IMR-90 (cell line): ENCODE measurements at regions not wholly inside any gene's neighbourhood (a gene's known extent, or its start where the extent isn't known, plus 50 kb on each side); places are given as distances from the start of the nearest gene placed in this dataset.

ENCODE experiments used
- ATAC-seq: fragments of 200-7000 bp; cut with Tn5 transposase; 2 replicates; pipeline ENCODE4 v1.9.1; 2020; ENCODE audit warnings: low read depth, mild to moderate bottlenecking, moderate library complexity
- BruUV-seq: library from RNA; stranded (reverse); fragments of 400-500 nt; replicated peaks from 2 replicates; lab custom pipeline; 2021; lab: Mats Ljungman, UMichigan
- CTCF ChIA-PET: fragments of 300-600 bp; formaldehyde crosslinking; extraction: SDS; loops from one replicate; lab custom pipeline; 2021; ENCODE audit warnings: antibody characterized with exemption; lab: Yijun Ruan, JAX
- POLR2A ChIA-PET: fragments of 300-600 bp; sonication (Branson Sonifier 250); formaldehyde crosslinking; loops from one replicate; lab custom pipeline; 2022; ENCODE audit warnings: antibody characterized with exemption; ENCODE audit not compliant: unreplicated experiment; lab: Charles Lee
- DNase-seq: peaks from one replicate; pipeline ENCODE4 v3.0.0; 2013
- H2AFZ ChIP-seq: replicated peaks from 2 replicates; pipeline ENCODE3; 2013; ENCODE audit warnings: low read length, mild to moderate bottlenecking; ENCODE audit not compliant: poor library complexity
- H2AK5ac ChIP-seq: 2 replicates; pipeline ENCODE4 v1.6.1; 2013; ENCODE audit warnings: low read depth, low read length, inconsistent platforms
- H2AK9ac ChIP-seq: replicated peaks from 2 replicates; pipeline ENCODE3; 2013; ENCODE audit warnings: mild to moderate bottlenecking, low read depth, low read length, moderate library complexity; ENCODE audit not compliant: poor library complexity
- H2BK120ac ChIP-seq: 2 replicates; pipeline ENCODE4 v1.6.1; 2013; ENCODE audit warnings: low read depth, low read length, inconsistent platforms
- H2BK15ac ChIP-seq: 3 replicates; pipeline ENCODE4 v1.6.1; 2013; ENCODE audit warnings: low read depth, low read length, inconsistent platforms
- H2BK20ac ChIP-seq: 2 replicates; pipeline ENCODE4 v1.6.1; 2013; ENCODE audit warnings: low read depth, mild to moderate bottlenecking, inconsistent platforms, low read length, moderate library complexity
- H2BK5ac ChIP-seq: 2 replicates; pipeline ENCODE4 v1.6.1; 2013; ENCODE audit warnings: mild to moderate bottlenecking, low read depth, low read length, inconsistent platforms; ENCODE audit not compliant: poor library complexity, severe bottlenecking
- H3K14ac ChIP-seq: replicated peaks from 2 replicates; pipeline ENCODE4 v1.6.1; 2013; ENCODE audit warnings: low read depth, low read length, inconsistent platforms
- H3K18ac ChIP-seq: 2 replicates; pipeline ENCODE4 v1.6.1; 2013; ENCODE audit warnings: low read depth, low read length, control low read depth
- H3K23ac ChIP-seq: 2 replicates; pipeline ENCODE4 v1.6.1; 2013; ENCODE audit warnings: low read depth, low read length, inconsistent platforms
- H3K27ac ChIP-seq: 2 replicates; pipeline ENCODE4 v1.5.1; 2013; ENCODE audit warnings: mild to moderate bottlenecking, control low read depth, low read length; ENCODE audit not compliant: insufficient read depth
- H3K27me3 ChIP-seq: 2 replicates; pipeline ENCODE4 v1.6.1; 2013; ENCODE audit warnings: low read length; ENCODE audit not compliant: control insufficient read depth, insufficient read depth
- H3K36me3 ChIP-seq: 2 replicates; pipeline ENCODE4 v1.6.1; 2013; ENCODE audit warnings: low read length, mixed read lengths; ENCODE audit not compliant: control insufficient read depth, insufficient read depth
- H3K4ac ChIP-seq: 2 replicates; pipeline ENCODE4 v1.6.1; 2013; ENCODE audit warnings: low read depth, low read length, inconsistent platforms
- H3K4me1 ChIP-seq: 2 replicates; pipeline ENCODE4 v1.6.1; 2013; ENCODE audit warnings: low read length, mixed read lengths; ENCODE audit not compliant: control insufficient read depth, insufficient read depth
- H3K4me2 ChIP-seq: 2 replicates; pipeline ENCODE4 v1.6.1; 2013; ENCODE audit warnings: low read depth, mild to moderate bottlenecking, control low read depth, low read length, moderate library complexity
- H3K4me3 ChIP-seq: 2 replicates; pipeline ENCODE4 v1.5.1; 2013; ENCODE audit warnings: low read depth, mild to moderate bottlenecking, control low read depth, low read length, moderate library complexity; ENCODE audit not compliant: insufficient read depth
- H3K56ac ChIP-seq: 2 replicates; pipeline ENCODE4 v1.6.1; 2013; ENCODE audit warnings: low read length, inconsistent platforms; ENCODE audit not compliant: insufficient read depth; ENCODE audit errors: extremely low read depth
- H3K79me1 ChIP-seq, 2 experiments: 2 replicates each; pipeline ENCODE4 v1.6.1; 2013; ENCODE audit warnings: low read length in 2 of 2, inconsistent platforms in 1 of 2, low read depth in 1 of 2
- H3K9ac ChIP-seq: 2 replicates; pipeline ENCODE4 v1.6.1; 2013; ENCODE audit warnings: low read depth, low read length, control low read depth
- H3K9me1 ChIP-seq: 2 replicates; pipeline ENCODE4 v1.6.1; 2013; ENCODE audit warnings: low read length, inconsistent platforms; ENCODE audit not compliant: insufficient read depth
- H3K9me3 ChIP-seq: 2 replicates; pipeline ENCODE4 v1.6.1; 2013; ENCODE audit warnings: low read length; ENCODE audit not compliant: control insufficient read depth, insufficient read depth
- H4K20me1 ChIP-seq: 2 replicates; pipeline ENCODE4 v1.6.1; 2013; ENCODE audit warnings: low read length, inconsistent platforms; ENCODE audit not compliant: insufficient read depth
- H4K5ac ChIP-seq: 2 replicates; pipeline ENCODE4 v1.6.1; 2013; ENCODE audit warnings: mild to moderate bottlenecking, low read depth, low read length, control low read depth
- H4K8ac ChIP-seq, 2 experiments: 2 replicates each; pipeline ENCODE4 v1.6.1; 2013; ENCODE audit warnings: low read depth in 2 of 2, low read length in 2 of 2, control low read depth in 1 of 2, inconsistent platforms in 1 of 2
- H4K91ac ChIP-seq: 2 replicates; pipeline ENCODE4 v1.6.1; 2013; ENCODE audit warnings: low read depth, low read length, inconsistent platforms; ENCODE audit not compliant: insufficient read depth
- CHD1 ChIP-seq: IDR thresholded peaks from 2 replicates; pipeline ENCODE4 v1.6.1; 2012; ENCODE audit warnings: low read depth, low read length, improper control_type of control experiment
- FOS ChIP-seq: fragments of 150-350 bp; IDR thresholded peaks from 2 replicates; pipeline ENCODE4 v1.6.1; 2016; ENCODE audit warnings: low read depth, low read length
- MAFK ChIP-seq: IDR thresholded peaks from 2 replicates; pipeline ENCODE4 v1.6.1; 2012; ENCODE audit warnings: low read depth, low read length, improper control_type of control experiment
- MAZ ChIP-seq: IDR thresholded peaks from 2 replicates; pipeline ENCODE4 v1.6.1; 2012; ENCODE audit warnings: low read depth, mild to moderate bottlenecking, low read length, improper control_type of control experiment, moderate library complexity, borderline replicate concordance
- MXI1 ChIP-seq: IDR thresholded peaks from 2 replicates; pipeline ENCODE4 v1.6.1; 2012; ENCODE audit warnings: low read depth, mild to moderate bottlenecking, low read length, moderate library complexity, borderline replicate concordance
- POLR2A ChIP-seq: IDR thresholded peaks from 2 replicates; pipeline ENCODE4 v1.6.1; 2012; ENCODE audit warnings: mild to moderate bottlenecking, low read depth, low read length
- RCOR1 ChIP-seq: IDR thresholded peaks from 2 replicates; pipeline ENCODE4 v1.6.1; 2012; ENCODE audit warnings: mild to moderate bottlenecking, low read length, improper control_type of control experiment; ENCODE audit not compliant: insufficient replicate concordance
- RFX5 ChIP-seq: IDR thresholded peaks from 2 replicates; pipeline ENCODE4 v1.8.0; 2012; ENCODE audit warnings: low read depth, mild to moderate bottlenecking, low read length, moderate library complexity
- SMC3 ChIP-seq: fragments of 150-350 bp; IDR thresholded peaks from 2 replicates; pipeline ENCODE4 v1.6.1; 2016; ENCODE audit warnings: low read depth, mild to moderate bottlenecking, antibody characterized with exemption, low read length, moderate library complexity
- dilution Hi-C: fragments of 300-500 bp; cut with HindIII; formaldehyde crosslinking; loops from one replicate; pipeline ENCODE4 v1.14.3; 2018; ENCODE audit warnings: low sequenced_read_pairs; ENCODE audit not compliant: unreplicated experiment
- in situ Hi-C: fragments of 300-500 bp; cut with MboI; formaldehyde crosslinking; loops from 3 replicates; pipeline ENCODE4 v1.14.3; 2019; ENCODE audit warnings: low sequenced_read_pairs, inconsistent platforms, mixed read lengths
- intact Hi-C: fragments of 100-400 bp; cut with micrococcal nuclease; formaldehyde crosslinking; loops from 2 replicates; pipeline ENCODE4 v1.10.0; 2022
- TF ChIP-seq, protein P1 (sequence below): fragments of 150-350 bp; IDR thresholded peaks from 2 replicates; pipeline ENCODE4 v1.6.1; 2016; ENCODE audit warnings: low read depth, mild to moderate bottlenecking, low read length, moderate library complexity, borderline replicate concordance
- TF ChIP-seq, protein P2 (sequence below): fragments of 150-350 bp; IDR thresholded peaks from 2 replicates; pipeline ENCODE4 v1.6.1; 2017; ENCODE audit warnings: mild to moderate bottlenecking, antibody characterized with exemption, low read length, low read depth

DNA sequence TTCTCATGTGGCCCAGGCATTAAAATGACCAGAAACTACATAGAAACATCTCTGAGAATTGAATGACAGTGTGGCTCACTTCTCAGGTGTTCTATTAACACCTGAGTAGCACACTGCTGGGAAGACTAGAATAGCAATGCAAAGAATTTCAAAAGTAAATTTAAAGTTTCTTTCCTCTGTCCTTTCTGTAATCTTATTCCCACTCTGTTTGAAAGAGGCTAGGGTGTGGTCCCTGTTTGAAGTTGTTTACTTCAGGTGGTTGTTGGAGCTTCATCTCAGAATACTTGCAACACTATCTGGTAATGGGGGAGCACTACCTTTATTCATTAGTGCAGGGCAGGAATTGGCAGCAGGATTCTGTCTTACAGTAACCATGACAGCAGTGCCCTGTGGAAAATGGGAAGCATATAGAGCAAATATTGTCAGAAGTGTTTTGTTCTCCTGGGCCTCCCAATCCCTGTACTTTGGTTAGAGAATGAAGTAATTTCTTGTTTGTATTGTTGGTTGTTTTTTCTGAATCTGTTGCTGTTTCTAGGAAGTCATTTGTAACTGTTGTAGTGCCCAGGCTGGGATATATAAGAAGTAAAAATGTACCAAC, 1210.2 kb upstream of the ATXN8OS start:
- Histone ChIP-seq H2BK20ac (no peak overlapping the region), H2BK15ac (no peak overlapping the region), H3K9me1 (no peaks in the 10 kb centered on the region), H3K9me3 (peaks cover 2% of the 10 kb centered on the region; the same call in 1 of the 2 replicates), H3K23ac (no peak overlapping the region), H3K14ac (no peak overlapping the region), H3K56ac (no peak overlapping the region), H2BK5ac (no peak overlapping the region), H2AK9ac (no peak overlapping the region), H3K9ac (no peak overlapping the region), H4K8ac (no peak overlapping the region), H3K4me3 (no peak overlapping the region), H2AFZ (no peak overlapping the region), H3K4me1 (no peaks in the 10 kb centered on the region), H3K27ac (no peak overlapping the region), H3K79me1 (no peaks in the 10 kb centered on the region), H4K20me1 (no peaks in the 10 kb centered on the region), H3K4me2 (no peak overlapping the region), H2AK5ac (no peak overlapping the region), H4K91ac (no peak overlapping the region), H3K4ac (no peak overlapping the region), H3K18ac (no peak overlapping the region), H4K5ac (no peak overlapping the region), H2BK120ac (no peak overlapping the region), H3K36me3 (no peaks in the 10 kb centered on the region), H3K27me3 (no peaks in the 10 kb centered on the region)
- POLR2A ChIA-PET = no interaction called here
- TF ChIP-seq SMC3 = no peak
- TF ChIP-seq RFX5 = no peak
- no peak for TF ChIP-seq MAFK
- TF ChIP-seq, protein P1, sequence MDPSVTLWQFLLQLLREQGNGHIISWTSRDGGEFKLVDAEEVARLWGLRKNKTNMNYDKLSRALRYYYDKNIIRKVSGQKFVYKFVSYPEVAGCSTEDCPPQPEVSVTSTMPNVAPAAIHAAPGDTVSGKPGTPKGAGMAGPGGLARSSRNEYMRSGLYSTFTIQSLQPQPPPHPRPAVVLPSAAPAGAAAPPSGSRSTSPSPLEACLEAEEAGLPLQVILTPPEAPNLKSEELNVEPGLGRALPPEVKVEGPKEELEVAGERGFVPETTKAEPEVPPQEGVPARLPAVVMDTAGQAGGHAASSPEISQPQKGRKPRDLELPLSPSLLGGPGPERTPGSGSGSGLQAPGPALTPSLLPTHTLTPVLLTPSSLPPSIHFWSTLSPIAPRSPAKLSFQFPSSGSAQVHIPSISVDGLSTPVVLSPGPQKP = no peak
- no peak for TF ChIP-seq FOS
- TF ChIP-seq, protein P2, sequence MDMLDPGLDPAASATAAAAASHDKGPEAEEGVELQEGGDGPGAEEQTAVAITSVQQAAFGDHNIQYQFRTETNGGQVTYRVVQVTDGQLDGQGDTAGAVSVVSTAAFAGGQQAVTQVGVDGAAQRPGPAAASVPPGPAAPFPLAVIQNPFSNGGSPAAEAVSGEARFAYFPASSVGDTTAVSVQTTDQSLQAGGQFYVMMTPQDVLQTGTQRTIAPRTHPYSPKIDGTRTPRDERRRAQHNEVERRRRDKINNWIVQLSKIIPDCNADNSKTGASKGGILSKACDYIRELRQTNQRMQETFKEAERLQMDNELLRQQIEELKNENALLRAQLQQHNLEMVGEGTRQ = no peak
- no peak for TF ChIP-seq POLR2A
- TF ChIP-seq CHD1 = no peak
- TF ChIP-seq MAZ = no peak
- TF ChIP-seq MXI1 = no peak
- TF ChIP-seq RCOR1 = no peak
- no TSS peak for BruUV-seq
- intact Hi-C loops = no loop called here
- ATAC-seq = no peak
- CTCF ChIA-PET = no interaction called here
- DNase-seq = no peak
- dilution Hi-C loops = no loop called here
- in situ Hi-C loops = no loop called here
